ENCODE measurements at regions not wholly inside any gene's neighbourhood (a gene's known extent, or its start where the extent isn't known, plus 50 kb on each side); places are given as distances from the start of the nearest gene placed in this dataset.

DNA sequence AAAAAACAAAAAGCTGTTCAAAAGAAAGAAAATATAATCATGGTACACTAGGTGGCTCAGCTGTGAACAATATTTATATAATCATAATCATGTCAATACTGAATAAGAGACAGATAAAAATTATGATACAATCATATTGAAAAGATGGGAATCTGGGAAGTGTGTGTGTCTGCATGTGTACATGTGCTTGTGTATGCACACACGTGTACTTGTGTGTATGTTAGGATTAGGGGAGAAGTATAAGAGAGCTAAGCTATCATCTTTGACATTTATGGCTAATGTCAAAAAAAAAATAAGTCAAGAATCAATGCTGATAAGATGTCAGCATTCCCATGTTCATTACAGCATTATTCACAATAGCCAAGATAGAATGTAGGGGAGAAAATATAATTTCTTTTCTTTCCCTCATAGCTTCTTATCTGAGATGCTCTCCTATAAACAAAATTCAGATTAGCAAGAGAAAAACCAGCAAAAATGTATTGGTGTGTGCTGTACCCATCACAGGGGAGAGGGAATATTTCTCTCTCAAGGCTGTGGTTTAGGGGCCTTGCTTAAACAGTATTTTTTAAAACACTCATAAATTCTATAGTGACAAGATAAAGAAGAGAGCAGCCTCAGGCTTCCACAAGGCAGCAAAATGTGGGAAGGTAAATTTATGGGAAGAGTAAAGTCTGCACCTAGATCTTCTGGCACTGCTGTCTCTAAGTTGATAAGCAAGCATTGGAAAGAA is 63.4 kb upstream of the ITGA11 start:
- no peak for TF ChIP-seq YY1 (IDR thresholded peaks at IDR 0.05; ENCODE audit: insufficient read depth, insufficient read length)
- no peak for TF ChIP-seq SUZ12 (IDR thresholded peaks at IDR 0.05; ENCODE audit: extremely low read depth, insufficient read depth, insufficient read length)

Measured in NT2/D1 (cell line).